Panc1 (cell line): ENCODE measurements at regions not wholly inside any gene's neighbourhood (a gene's known extent, or its start where the extent isn't known, plus 50 kb on each side); places are given as distances from the start of the nearest gene placed in this dataset.

Source experiments
- POLR2AphosphoS5 ChIP-seq: IDR thresholded peaks from 2 replicates; pipeline ENCODE4 v1.6.1; 2012; ENCODE audit warnings: mild to moderate bottlenecking, low read depth, low read length, moderate library complexity
- TF ChIP-seq, protein P1 (sequence below): fragments of 450-650 bp; IDR thresholded peaks from 2 replicates; pipeline ENCODE4 v1.5.1; 2017; ENCODE audit warnings: mild to moderate bottlenecking
- TF ChIP-seq, protein P2 (sequence below), 2 experiments: IDR thresholded peaks; 2 replicates each; pipeline ENCODE4 v1.6.1; 2011 to 2012; ENCODE audit warnings: low read depth in 2 of 2, control low read depth in 1 of 2, low read length in 1 of 2, mild to moderate bottlenecking in 1 of 2, moderate library complexity in 1 of 2; ENCODE audit not compliant: insufficient read depth in 1 of 2

DNA sequence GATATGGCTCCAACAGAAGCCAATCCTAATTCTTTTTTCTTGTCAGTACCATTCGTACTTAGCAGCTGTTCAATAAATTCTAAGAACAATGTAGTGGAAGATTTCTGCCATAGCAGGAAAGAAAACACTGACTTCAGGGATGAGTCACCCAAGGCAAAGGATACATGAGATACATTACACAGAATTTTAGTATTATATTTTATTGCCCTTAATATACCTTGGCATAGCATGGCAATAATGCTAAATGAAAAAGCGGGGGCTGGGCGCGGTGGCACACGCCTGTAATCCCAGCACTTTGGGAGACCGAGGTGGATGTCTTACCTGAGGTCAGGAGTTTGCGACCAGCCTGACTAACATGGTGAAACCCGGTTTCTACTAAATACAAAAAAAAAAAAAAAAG lies 619.1 kb upstream of the DAB2 start:
- TF ChIP-seq POLR2AphosphoS5 = no peak
- TF ChIP-seq, protein P1, sequence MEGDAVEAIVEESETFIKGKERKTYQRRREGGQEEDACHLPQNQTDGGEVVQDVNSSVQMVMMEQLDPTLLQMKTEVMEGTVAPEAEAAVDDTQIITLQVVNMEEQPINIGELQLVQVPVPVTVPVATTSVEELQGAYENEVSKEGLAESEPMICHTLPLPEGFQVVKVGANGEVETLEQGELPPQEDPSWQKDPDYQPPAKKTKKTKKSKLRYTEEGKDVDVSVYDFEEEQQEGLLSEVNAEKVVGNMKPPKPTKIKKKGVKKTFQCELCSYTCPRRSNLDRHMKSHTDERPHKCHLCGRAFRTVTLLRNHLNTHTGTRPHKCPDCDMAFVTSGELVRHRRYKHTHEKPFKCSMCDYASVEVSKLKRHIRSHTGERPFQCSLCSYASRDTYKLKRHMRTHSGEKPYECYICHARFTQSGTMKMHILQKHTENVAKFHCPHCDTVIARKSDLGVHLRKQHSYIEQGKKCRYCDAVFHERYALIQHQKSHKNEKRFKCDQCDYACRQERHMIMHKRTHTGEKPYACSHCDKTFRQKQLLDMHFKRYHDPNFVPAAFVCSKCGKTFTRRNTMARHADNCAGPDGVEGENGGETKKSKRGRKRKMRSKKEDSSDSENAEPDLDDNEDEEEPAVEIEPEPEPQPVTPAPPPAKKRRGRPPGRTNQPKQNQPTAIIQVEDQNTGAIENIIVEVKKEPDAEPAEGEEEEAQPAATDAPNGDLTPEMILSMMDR = no peak
- TF ChIP-seq, protein P2, sequence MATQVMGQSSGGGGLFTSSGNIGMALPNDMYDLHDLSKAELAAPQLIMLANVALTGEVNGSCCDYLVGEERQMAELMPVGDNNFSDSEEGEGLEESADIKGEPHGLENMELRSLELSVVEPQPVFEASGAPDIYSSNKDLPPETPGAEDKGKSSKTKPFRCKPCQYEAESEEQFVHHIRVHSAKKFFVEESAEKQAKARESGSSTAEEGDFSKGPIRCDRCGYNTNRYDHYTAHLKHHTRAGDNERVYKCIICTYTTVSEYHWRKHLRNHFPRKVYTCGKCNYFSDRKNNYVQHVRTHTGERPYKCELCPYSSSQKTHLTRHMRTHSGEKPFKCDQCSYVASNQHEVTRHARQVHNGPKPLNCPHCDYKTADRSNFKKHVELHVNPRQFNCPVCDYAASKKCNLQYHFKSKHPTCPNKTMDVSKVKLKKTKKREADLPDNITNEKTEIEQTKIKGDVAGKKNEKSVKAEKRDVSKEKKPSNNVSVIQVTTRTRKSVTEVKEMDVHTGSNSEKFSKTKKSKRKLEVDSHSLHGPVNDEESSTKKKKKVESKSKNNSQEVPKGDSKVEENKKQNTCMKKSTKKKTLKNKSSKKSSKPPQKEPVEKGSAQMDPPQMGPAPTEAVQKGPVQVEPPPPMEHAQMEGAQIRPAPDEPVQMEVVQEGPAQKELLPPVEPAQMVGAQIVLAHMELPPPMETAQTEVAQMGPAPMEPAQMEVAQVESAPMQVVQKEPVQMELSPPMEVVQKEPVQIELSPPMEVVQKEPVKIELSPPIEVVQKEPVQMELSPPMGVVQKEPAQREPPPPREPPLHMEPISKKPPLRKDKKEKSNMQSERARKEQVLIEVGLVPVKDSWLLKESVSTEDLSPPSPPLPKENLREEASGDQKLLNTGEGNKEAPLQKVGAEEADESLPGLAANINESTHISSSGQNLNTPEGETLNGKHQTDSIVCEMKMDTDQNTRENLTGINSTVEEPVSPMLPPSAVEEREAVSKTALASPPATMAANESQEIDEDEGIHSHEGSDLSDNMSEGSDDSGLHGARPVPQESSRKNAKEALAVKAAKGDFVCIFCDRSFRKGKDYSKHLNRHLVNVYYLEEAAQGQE (IDR thresholded peaks at IDR 0.05; ENCODE audit: insufficient read depth in 1 of 2, low read depth in 2 of 2, low read length in 1 of 2) = no peak
